HepG2 (cell line): ENCODE measurements at regions not wholly inside any gene's neighbourhood (a gene's known extent, or its start where the extent isn't known, plus 50 kb on each side); places are given as distances from the start of the nearest gene placed in this dataset.

ENCODE experiments used
- ATAC-seq: fragments of 200-7000 bp; cut with Tn5 transposase; 3 replicates; pipeline ENCODE4 v1.9.1; 2020; ENCODE audit warnings: mild to moderate bottlenecking, moderate library complexity
- BruUV-seq: library from RNA; stranded (reverse); fragments of 400-500 nt; replicated peaks from 2 replicates; lab custom pipeline; 2021; lab: Mats Ljungman, UMichigan
- CTCF ChIA-PET: fragments of 300-600 bp; formaldehyde crosslinking; extraction: SDS; loops from one replicate; lab custom pipeline; 2021; ENCODE audit warnings: low total read pairs, inconsistent platforms, low intra/inter-chr PET ratio; lab: Yijun Ruan, JAX
- POLR2A ChIA-PET: fragments of 350-600 bp; sonication (Branson Sonifier 250); formaldehyde crosslinking; loops from one replicate; lab custom pipeline; 2020; ENCODE audit warnings: antibody characterized with exemption, inconsistent platforms; lab: Yijun Ruan, JAX
- DNase-seq: peaks from one replicate; pipeline ENCODE4 v3.0.0-alpha.2; 2015; ENCODE audit warnings: low spot score
- FAIRE-seq: peaks from 3 replicates; lab custom pipeline; 2011; peaks lifted over from hg19 to GRCh38; lab: Jason Lieb, UNC
- H2AFZ ChIP-seq: one replicate; pipeline ENCODE4 v1.6.1; 2011; ENCODE audit warnings: low read length, inconsistent platforms
- H3K27ac ChIP-seq: fragments of 300-600 bp; 3 replicates; pipeline ENCODE4 v1.8.0; 2011; ENCODE audit warnings: mixed run types, mild to moderate bottlenecking, mixed read lengths, low read length, inconsistent platforms; ENCODE audit not compliant: insufficient read depth; ENCODE audit errors: extremely low read length
- H3K27me3 ChIP-seq, 2 experiments: fragments of 200-600 bp in 1 of 2; 2 replicates in 1 of 2; 3 replicates in 1 of 2; pipeline versions ENCODE4 v1.6.0 to v1.8.0; 2011; ENCODE audit warnings: low read length in 2 of 2, mild to moderate bottlenecking in 2 of 2, moderate library complexity in 2 of 2, inconsistent platforms in 1 of 2; ENCODE audit not compliant: insufficient read depth in 2 of 2, control insufficient read depth in 1 of 2
- H3K36me3 ChIP-seq, 2 experiments: fragments of 200-600 bp in 1 of 2; replicated peaks in 1 of 2; 2 replicates in 1 of 2; 3 replicates in 1 of 2; pipeline versions ENCODE4 v1.5.1 to v1.8.0; 2011; ENCODE audit warnings: low read length in 2 of 2, inconsistent platforms in 1 of 2; ENCODE audit not compliant: insufficient read depth in 2 of 2, control insufficient read depth in 1 of 2
- H3K4me1 ChIP-seq: 2 replicates; pipeline ENCODE4 v1.5.1; 2012; ENCODE audit warnings: low read length, inconsistent platforms; ENCODE audit not compliant: insufficient read depth
- H3K4me2 ChIP-seq: 2 replicates; pipeline ENCODE4 v1.6.0; 2011; ENCODE audit warnings: low read depth, low read length, inconsistent platforms
- H3K4me3 ChIP-seq, 3 experiments: fragments of 200-600 bp in 1 of 3; sonication (generic), shearing (Covaris generic) in 1 of 3; replicated peaks in 1 of 3; 2 replicates each; pipeline ENCODE4 v1.5.1; 2011 to 2016; ENCODE audit warnings: low read length in 3 of 3, inconsistent platforms in 2 of 3, low read depth in 2 of 3, mild to moderate bottlenecking in 2 of 3, control low read depth in 1 of 3, mixed read lengths in 1 of 3; ENCODE audit not compliant: insufficient read depth in 1 of 3
- H3K79me2 ChIP-seq: one replicate; pipeline ENCODE4 v1.6.1; 2011; ENCODE audit warnings: low read length, inconsistent platforms; ENCODE audit not compliant: insufficient read depth
- H3K9ac ChIP-seq: 2 replicates; pipeline ENCODE4 v1.6.0; 2011; ENCODE audit warnings: mild to moderate bottlenecking, low read depth, low read length, inconsistent platforms; ENCODE audit not compliant: insufficient read depth
- H3K9me3 ChIP-seq: 2 replicates; pipeline ENCODE4 v1.5.1; 2012; ENCODE audit warnings: mild to moderate bottlenecking, low read length
- H4K20me1 ChIP-seq: 2 replicates; pipeline ENCODE4 v1.6.0; 2011; ENCODE audit warnings: inconsistent platforms, mild to moderate bottlenecking, low read length, moderate library complexity; ENCODE audit not compliant: insufficient read depth
- FOXO1 ChIP-seq: sonication (generic); formaldehyde crosslinking; IDR thresholded peaks from 2 replicates; pipeline ENCODE4 v1.4.0; 2020; ENCODE audit warnings: missing genetic modification reagents
- HOXA9 ChIP-seq: sonication (generic); formaldehyde crosslinking; IDR thresholded peaks from 2 replicates; pipeline ENCODE4 v1.8.1; 2022; ENCODE audit warnings: missing genetic modification reagents, mild to moderate bottlenecking, moderate library complexity, borderline replicate concordance
- PAXIP1 ChIP-seq: sonication (generic); formaldehyde crosslinking; conservative IDR thresholded peaks from 2 replicates; pipeline ENCODE4 v1.4.0; 2020; ENCODE audit warnings: mild to moderate bottlenecking, missing genetic modification reagents, moderate library complexity
- ZIK1 ChIP-seq: sonication (generic); formaldehyde crosslinking; IDR thresholded peaks from 2 replicates; pipeline ENCODE4 v1.5.0; 2020; ENCODE audit warnings: mild to moderate bottlenecking, low read depth, missing genetic modification reagents, borderline replicate concordance
- ZNF598 ChIP-seq: sonication (generic); formaldehyde crosslinking; IDR thresholded peaks from 2 replicates; pipeline ENCODE4 v1.5.1; 2020; ENCODE audit warnings: mild to moderate bottlenecking, missing genetic modification reagents, borderline replicate concordance
- WGBS: methylation state at CpG from one replicate; pipeline ENCODE4 v1.1.6; 2017; ENCODE audit warnings: low lambda C conversion rate; 5-methylcytosine and 5-hydroxymethylcytosine counted together
- in situ Hi-C: cut with HindIII; loops from 2 replicates; pipeline ENCODE4 v1.10.0; 2017; ENCODE audit warnings: low pct_unique_long_range_greater_than_20kb; ENCODE audit not compliant: extremely low pct_ligation_motif_present
- intact Hi-C: fragments of 100-400 bp; cut with micrococcal nuclease; formaldehyde crosslinking; loops from one replicate; pipeline ENCODE4 v1.10.0; 2022; ENCODE audit not compliant: unreplicated experiment

- H3K4me1 ChIP-seq: no peaks in the 10 kb centered on the region
- DNase-seq (no peak), FAIRE-seq (no peak), ATAC-seq (no peak)
- no peaks in the 10 kb centered on the region; the same call in 1 of the 2 replicates for H3K9me3 ChIP-seq
- no TSS peak for BruUV-seq
- no peak overlapping the region for H3K27ac ChIP-seq
- H3K36me3 ChIP-seq: no peaks in the 10 kb centered on the region
- TF ChIP-seq HOXA9 (CRISPR knock-in tag) (no peak), FOXO1 (no peak), PAXIP1 (CRISPR knock-in tag) (no peak)
- H2AFZ ChIP-seq: no peak overlapping the region
- no peaks in the 10 kb centered on the region for H4K20me1 ChIP-seq
- H3K4me2 ChIP-seq: no peak overlapping the region
- H3K79me2 ChIP-seq: no peaks in the 10 kb centered on the region
- in situ Hi-C loops: no loop called here
- CTCF ChIA-PET: no interaction called here
- H3K9ac ChIP-seq: no peak overlapping the region
- H3K27me3 ChIP-seq: no peaks in the 10 kb centered on the region
- POLR2A ChIA-PET: no interaction called here
- WGBS: 85% methylated on average over 10 of the region's 10 CpGs
- intact Hi-C loops: no loop called here
- H3K4me3 ChIP-seq: no peak overlapping the region
These were observed 304.1 kb upstream of the FAM98A start for GRCh38 chr2:33903215-33903614.

GRCh38 chr2:33900610-33901009 is 301.5 kb upstream of the FAM98A start:
- Histone ChIP-seq H3K9ac (no peak overlapping the region), H3K9me3 (no peaks in the 10 kb centered on the region; the same call in 1 of the 2 replicates), H4K20me1 (no peaks in the 10 kb centered on the region), H3K79me2 (no peaks in the 10 kb centered on the region), H3K4me3 (no peak overlapping the region), H3K27ac (no peak overlapping the region), H2AFZ (no peak overlapping the region), H3K4me2 (no peak overlapping the region), H3K4me1 (no peaks in the 10 kb centered on the region), H3K36me3 (no peaks in the 10 kb centered on the region), H3K27me3 (no peaks in the 10 kb centered on the region)
- in situ Hi-C loops: no loop called here
- ChIA-PET CTCF (no interaction called here), POLR2A (no interaction called here)
- DNase-seq (no peak), FAIRE-seq (no peak), ATAC-seq (no peak)
- no TSS peak for BruUV-seq
- TF ChIP-seq ZIK1 (CRISPR knock-in tag): no peak
- no peak for TF ChIP-seq ZNF598 (CRISPR knock-in tag)
- 10% methylated on average over 2 of the region's 2 CpGs for WGBS
- intact Hi-C loops: no loop called here
